Coronary artery (tissue), 2 donors: ENCODE measurements at regions not wholly inside any gene's neighbourhood (a gene's known extent, or its start where the extent isn't known, plus 50 kb on each side); places are given as distances from the start of the nearest gene placed in this dataset.

ENCODE experiments used
- DNase-seq: peaks from one replicate; pipeline ENCODE4 v3.0.0-alpha.2; 2017; ENCODE audit warnings: low spot score
- H3K27ac ChIP-seq, 2 donors: fragments of 200-600 bp; sonication (generic); one replicate each; pipeline ENCODE4 v1.5.1; 2016 to 2019
- H3K4me3 ChIP-seq: fragments of 200-600 bp; sonication (generic); 2 replicates; pipeline ENCODE4 v1.5.1; 2016; ENCODE audit warnings: mild to moderate bottlenecking, moderate library complexity
- CTCF ChIP-seq: fragments of 200-600 bp; sonication (generic); IDR thresholded peaks from one replicate; pipeline ENCODE4 v1.5.1; 2019; ENCODE audit warnings: antibody characterized with exemption

DNA sequence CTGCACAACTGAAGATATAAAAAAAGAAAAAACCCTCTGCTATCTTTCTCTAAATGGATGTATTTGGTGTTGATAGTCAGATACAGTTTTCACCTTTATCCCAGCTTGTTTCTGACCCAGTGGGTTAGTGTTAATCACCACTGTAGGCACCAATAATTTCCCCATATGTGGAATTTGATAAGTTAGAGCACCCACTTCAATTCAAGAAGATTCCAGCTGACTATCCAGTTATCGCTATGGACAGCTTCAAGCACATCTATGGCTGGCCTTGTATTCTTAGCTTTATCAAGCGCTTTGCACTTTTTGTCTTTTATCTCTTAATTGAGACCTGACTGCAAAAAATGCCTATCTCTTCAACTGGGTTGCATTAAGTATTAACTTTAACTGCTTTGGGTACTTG is 200.4 kb downstream of the NR4A2 start:
- no peak for DNase-seq
- TF ChIP-seq CTCF = no peak
- H3K27ac ChIP-seq = no peak overlapping the region
- no peak overlapping the region for H3K4me3 ChIP-seq

DNA sequence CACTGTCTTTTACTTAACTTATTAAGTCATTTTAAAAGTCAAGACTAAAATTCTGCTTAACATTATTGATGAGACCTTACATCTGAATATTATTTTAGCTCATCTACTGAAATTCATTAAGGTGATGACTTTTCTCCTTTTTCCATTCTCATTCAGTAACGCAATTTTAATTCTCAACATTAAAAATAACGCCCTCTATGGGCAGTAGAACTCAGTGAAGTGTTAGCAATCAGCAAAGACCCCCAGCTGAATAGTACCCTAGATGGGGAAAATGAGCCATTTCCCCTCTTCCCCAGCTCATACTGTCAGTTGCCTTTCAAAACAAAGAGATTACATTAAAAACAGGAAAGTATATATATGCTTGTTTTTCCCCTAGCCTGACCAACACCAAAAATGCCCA is 203.3 kb downstream of the NR4A2 start:
- no peak for DNase-seq
- Histone ChIP-seq H3K27ac (no peak overlapping the region), H3K4me3 (no peak overlapping the region)
- TF ChIP-seq CTCF = no peak

- no peak overlapping the region for H3K4me3 ChIP-seq
- DNase-seq = no peak
- no peak overlapping the region for H3K27ac ChIP-seq
Measured at GRCh38 chr2:156125018-156125417, 207.5 kb downstream of the NR4A2 start.

GRCh38 chr2:156124458-156124857 is 208.1 kb downstream of the NR4A2 start:
- DNase-seq = no peak
- no peak overlapping the region for H3K4me3 ChIP-seq
- no peak for TF ChIP-seq CTCF
- no peak overlapping the region for H3K27ac ChIP-seq

More at GRCh38 chr2:156125018-156125417, 207.5 kb downstream of the NR4A2 start:
- TF ChIP-seq CTCF = no peak

GRCh38 chr2:156118753-156119416 is 213.6 kb downstream of the NR4A2 start:
- no peak for DNase-seq
- Histone ChIP-seq H3K27ac (no peak overlapping the region), H3K4me3 (no peak overlapping the region)
- no peak for TF ChIP-seq CTCF

- TF ChIP-seq CTCF = no peak
- no peak overlapping the region for H3K27ac ChIP-seq
- no peak overlapping the region for H3K4me3 ChIP-seq
- DNase-seq = no peak
Measured at GRCh38 chr2:156116113-156116512, 216.4 kb downstream of the NR4A2 start.

- no peak for DNase-seq
- Histone ChIP-seq H3K27ac (no peak overlapping the region), H3K4me3 (no peak overlapping the region)
- no peak for TF ChIP-seq CTCF
Measured at GRCh38 chr2:156115338-156115737, 217.2 kb downstream of the NR4A2 start.
